K562 (cell line): ENCODE measurements at regions not wholly inside any gene's neighbourhood (a gene's known extent, or its start where the extent isn't known, plus 50 kb on each side); places are given as distances from the start of the nearest gene placed in this dataset.

ENCODE experiments used
- ATAC-seq: fragments of 200-7000 bp; cut with Tn5 transposase; 3 replicates; pipeline ENCODE4 v1.9.1; 2020; ENCODE audit warnings: moderate library complexity
- BruUV-seq: library from RNA; stranded (reverse); fragments of 400-500 nt; replicated peaks from 2 replicates; lab custom pipeline; 2021; lab: Mats Ljungman, UMichigan
- CTCF ChIA-PET: fragments of 300-600 bp; formaldehyde crosslinking; extraction: SDS; loops from one replicate; lab custom pipeline; 2021; ENCODE audit warnings: low intra/inter-chr PET ratio; lab: Yijun Ruan, JAX
- POLR2A ChIA-PET: fragments of 300-600, 350-650 bp; sonication (Branson Sonifier 250); formaldehyde crosslinking; extraction: SDS; loops from one replicate; lab custom pipeline; 2021; ENCODE audit warnings: antibody characterized with exemption, inconsistent platforms; lab: Yijun Ruan, JAX
- DNase-seq, 4 experiments: peaks; one replicate each; pipeline versions ENCODE4 v3.0.0 to v3.0.0-alpha.2; 2011 to 2018; ENCODE audit warnings: low spot score in 3 of 4, mixed read lengths in 3 of 4; ENCODE audit errors: extremely low read depth in 1 of 4
- FAIRE-seq: peaks from 2 replicates; lab custom pipeline; 2011; peaks lifted over from hg19 to GRCh38; lab: Jason Lieb, UNC
- H2AFZ ChIP-seq: 2 replicates; pipeline ENCODE4 v1.6.0; 2011; ENCODE audit warnings: low read depth, low read length, control low read depth, inconsistent platforms
- H3K27ac ChIP-seq: fragments of 200-600 bp; 3 replicates; pipeline ENCODE4 v1.8.0; 2011; ENCODE audit warnings: low read depth, mild to moderate bottlenecking, control low read depth, inconsistent platforms, low read length, moderate library complexity, mixed read lengths; ENCODE audit errors: extremely low read depth
- H3K27me3 ChIP-seq, 2 experiments: fragments of 300-600 bp in 1 of 2; 2 replicates in 1 of 2; 3 replicates in 1 of 2; pipeline versions ENCODE4 v1.6.0 to v1.8.0; 2011; ENCODE audit warnings: inconsistent platforms in 2 of 2, low read length in 2 of 2, mild to moderate bottlenecking in 1 of 2, mixed read lengths in 1 of 2, moderate library complexity in 1 of 2; ENCODE audit not compliant: control insufficient read depth in 2 of 2, insufficient read depth in 2 of 2
- H3K36me3 ChIP-seq: fragments of 300-600 bp; 3 replicates; pipeline ENCODE4 v1.8.0; 2011; ENCODE audit warnings: mild to moderate bottlenecking, low read length, inconsistent platforms; ENCODE audit not compliant: control insufficient read depth, insufficient read depth
- H3K4me1 ChIP-seq, 2 experiments: fragments of 200-600 bp in 1 of 2; replicated peaks in 1 of 2; 2 replicates in 1 of 2; 3 replicates in 1 of 2; pipeline versions ENCODE4 v1.5.1 to v1.8.0; 2011; ENCODE audit warnings: inconsistent platforms in 2 of 2, low read length in 2 of 2, mild to moderate bottlenecking in 1 of 2, mixed read lengths in 1 of 2, moderate library complexity in 1 of 2; ENCODE audit not compliant: control insufficient read depth in 2 of 2, insufficient read depth in 2 of 2
- H3K4me2 ChIP-seq: 2 replicates; pipeline ENCODE4 v1.6.1; 2011; ENCODE audit warnings: low read length, control low read depth, inconsistent platforms, mixed read lengths; ENCODE audit not compliant: insufficient read depth
- H3K4me3 ChIP-seq: fragments of 200-600 bp; sonication (generic), shearing (Covaris generic); 2 replicates; pipeline ENCODE4 v1.5.1; 2016; ENCODE audit warnings: control low read depth, inconsistent platforms
- H3K79me2 ChIP-seq: fragments of 200-600 bp; 3 replicates; pipeline ENCODE4 v1.8.0; 2011; ENCODE audit warnings: low read length, inconsistent platforms; ENCODE audit not compliant: control insufficient read depth, insufficient read depth
- H3K9ac ChIP-seq, 2 experiments: 2 replicates each; pipeline versions ENCODE4 v1.6.0 to v1.6.1; 2011; ENCODE audit warnings: low read depth in 2 of 2, low read length in 2 of 2, control low read depth in 1 of 2, inconsistent platforms in 1 of 2, mild to moderate bottlenecking in 1 of 2, mixed read lengths in 1 of 2; ENCODE audit not compliant: insufficient read depth in 1 of 2
- H3K9me1 ChIP-seq: one replicate; pipeline ENCODE4 v1.6.0; 2011; ENCODE audit warnings: inconsistent platforms, mild to moderate bottlenecking, low read length, moderate library complexity; ENCODE audit not compliant: control insufficient read depth, insufficient read depth
- H3K9me3 ChIP-seq: replicated peaks from 2 replicates; pipeline ENCODE4 v1.5.1; 2011; ENCODE audit warnings: low read depth, low read length, inconsistent platforms; ENCODE audit not compliant: control insufficient read depth, insufficient read depth
- H4K20me1 ChIP-seq: replicated peaks from 2 replicates; pipeline ENCODE4 v1.6.1; 2011; ENCODE audit warnings: low read length, inconsistent platforms, mixed read lengths; ENCODE audit not compliant: control insufficient read depth, insufficient read depth
- CAMTA2 ChIP-seq: fragments of 250-450 bp; sonication (Bioruptor Pico); conservative IDR thresholded peaks from 2 replicates; pipeline ENCODE4 v1.5.1; 2022
- CBFA2T3 ChIP-seq: fragments of 450-650 bp; IDR thresholded peaks from 2 replicates; pipeline ENCODE4 v1.6.1; 2017
- DDX20 ChIP-seq: fragments of 450-650 bp; IDR thresholded peaks from 2 replicates; pipeline ENCODE4 v1.6.1; 2016; ENCODE audit warnings: missing genetic modification characterization, low read depth, mild to moderate bottlenecking, missing compliant biosample characterization, moderate library complexity
- ELF4 ChIP-seq: fragments of 450-650 bp; formaldehyde crosslinking; IDR thresholded peaks from 2 replicates; pipeline ENCODE4 v1.4.0; 2022; ENCODE audit warnings: missing genetic modification characterization
- FOXJ2 ChIP-seq: fragments of 200-800 bp; sonication (Bioruptor generic); IDR thresholded peaks from 2 replicates; pipeline ENCODE4 v1.6.1; 2016; ENCODE audit warnings: missing genetic modification characterization, missing compliant biosample characterization
- WGBS: fragments of 100-300 bp; shearing (Covaris generic); methylation state at CpG from one replicate; pipeline ENCODE4 v1.1.6; 2016; ENCODE audit warnings: low coverage, mixed read lengths; ENCODE audit not compliant: insufficient coverage; ENCODE audit errors: missing lambda C conversion rate; 5-methylcytosine and 5-hydroxymethylcytosine counted together
- in situ Hi-C: fragments of 300-500 bp; cut with MboI; formaldehyde crosslinking; loops from 4 replicates; pipeline ENCODE4 v1.15.0; 2018; ENCODE audit warnings: inconsistent platforms, mixed read lengths
- intact Hi-C: fragments of 100-400 bp; cut with micrococcal nuclease; formaldehyde crosslinking; loops from 2 replicates; pipeline ENCODE4 v1.14.2; 2022
- TF ChIP-seq, protein P1 (sequence below): fragments of 450-650 bp; conservative IDR thresholded peaks from 2 replicates; pipeline ENCODE4 v1.6.1; 2016; ENCODE audit warnings: missing genetic modification characterization, low read depth, mild to moderate bottlenecking, missing compliant biosample characterization, moderate library complexity
- TF ChIP-seq, protein P2 (sequence below): fragments of 450-650 bp; IDR thresholded peaks from 2 replicates; pipeline ENCODE4 v1.6.1; 2016; ENCODE audit warnings: low read depth

DNA sequence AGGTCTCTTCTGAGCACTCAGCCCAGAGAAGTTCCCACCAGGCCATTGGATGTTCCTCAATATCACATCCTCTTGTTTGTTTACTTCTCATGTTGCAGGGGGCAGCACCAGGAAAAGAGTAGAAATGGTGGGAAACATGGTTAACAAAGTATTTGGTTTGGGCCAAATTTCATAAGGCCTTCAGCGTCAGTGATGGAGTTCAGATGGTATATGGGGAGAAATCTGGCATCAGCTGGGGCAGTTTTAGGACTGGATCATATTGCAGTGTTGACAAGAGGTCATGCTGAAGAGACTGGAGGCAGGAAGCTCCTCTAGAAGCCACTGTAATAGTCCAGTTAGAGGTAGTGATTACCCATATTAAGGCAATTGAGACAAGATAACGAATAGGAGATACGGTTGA lies 200.0 kb downstream of the WDR11 start:
- Histone ChIP-seq H3K4me1 (no peaks in the 10 kb centered on the region), H3K27me3 (no peaks in the 10 kb centered on the region), H3K9me3 (no peaks in the 10 kb centered on the region), H3K36me3 (no peaks in the 10 kb centered on the region), H3K27ac (no peak overlapping the region), H3K9ac (no peak overlapping the region), H3K4me3 (no peak overlapping the region), H3K9me1 (no peaks in the 10 kb centered on the region), H2AFZ (no peak overlapping the region), H3K4me2 (no peak overlapping the region), H4K20me1 (no peaks in the 10 kb centered on the region), H3K79me2 (no peaks in the 10 kb centered on the region)
- no TSS peak for BruUV-seq
- in situ Hi-C loops (no loop called here), intact Hi-C loops (no loop called here)
- POLR2A ChIA-PET = interaction anchor here (0.6 kb wide), 1 partner anchor 33 kb away, joined by 3 read pairs; no protein-coding TSS in a partner anchor
- WGBS = 0% methylated on average over 3 of the region's 3 CpGs
- CTCF ChIA-PET = no interaction called here
- no peak for ATAC-seq
- DNase-seq = no peak
- TF ChIP-seq, protein P1, sequence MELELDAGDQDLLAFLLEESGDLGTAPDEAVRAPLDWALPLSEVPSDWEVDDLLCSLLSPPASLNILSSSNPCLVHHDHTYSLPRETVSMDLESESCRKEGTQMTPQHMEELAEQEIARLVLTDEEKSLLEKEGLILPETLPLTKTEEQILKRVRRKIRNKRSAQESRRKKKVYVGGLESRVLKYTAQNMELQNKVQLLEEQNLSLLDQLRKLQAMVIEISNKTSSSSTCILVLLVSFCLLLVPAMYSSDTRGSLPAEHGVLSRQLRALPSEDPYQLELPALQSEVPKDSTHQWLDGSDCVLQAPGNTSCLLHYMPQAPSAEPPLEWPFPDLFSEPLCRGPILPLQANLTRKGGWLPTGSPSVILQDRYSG (tag) = no peak
- no peak for FAIRE-seq

DNA sequence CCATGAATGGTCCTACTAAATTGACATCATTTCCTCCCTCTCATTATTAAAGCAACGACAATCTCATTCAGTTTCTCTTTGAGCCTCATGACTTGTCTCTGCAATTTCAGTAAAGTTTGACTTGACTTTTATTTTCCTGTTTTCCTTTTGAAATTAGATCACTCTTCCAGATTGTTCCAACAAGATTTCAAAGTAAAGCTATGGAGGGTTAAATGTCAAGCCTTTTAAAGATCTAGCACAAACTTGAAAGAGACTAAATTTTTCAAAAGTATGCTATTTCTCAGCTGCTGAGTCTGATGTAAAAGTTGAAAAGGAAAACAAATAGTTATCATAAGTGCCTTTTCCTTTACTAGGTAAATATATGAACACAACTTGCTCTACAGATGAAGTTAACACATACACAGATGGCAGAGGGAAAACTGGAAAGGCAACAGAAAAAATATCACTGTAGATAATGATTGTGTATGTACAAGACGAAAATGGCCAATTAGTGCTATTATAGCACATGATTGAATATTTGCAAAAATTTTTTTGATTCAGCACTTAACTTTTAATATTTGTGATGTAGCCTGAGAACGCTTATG lies 200.6 kb downstream of the WDR11 start:
- H3K36me3 ChIP-seq = no peaks in the 10 kb centered on the region
- no peak for ATAC-seq
- no peaks in the 10 kb centered on the region for H3K9me3 ChIP-seq
- H3K9ac ChIP-seq = no peak overlapping the region
- H3K9me1 ChIP-seq = no peaks in the 10 kb centered on the region
- in situ Hi-C loops = no loop called here
- ChIA-PET CTCF (no interaction called here), POLR2A (no interaction called here)
- no peak for FAIRE-seq
- no peak for DNase-seq
- no peaks in the 10 kb centered on the region for H3K4me1 ChIP-seq
- WGBS = 0% methylated on average over 3 of the region's 3 CpGs
- no peak overlapping the region for H3K27ac ChIP-seq
- no peak overlapping the region for H3K4me2 ChIP-seq
- H2AFZ ChIP-seq = no peak overlapping the region
- H4K20me1 ChIP-seq = no peaks in the 10 kb centered on the region; the same call in 1 of the 2 replicates
- no peak overlapping the region for H3K4me3 ChIP-seq
- no TSS peak for BruUV-seq
- intact Hi-C loops = no loop called here
- no peaks in the 10 kb centered on the region for H3K27me3 ChIP-seq
- H3K79me2 ChIP-seq = no peaks in the 10 kb centered on the region
- TF ChIP-seq CAMTA2 (no peak), CBFA2T3 (no peak), FOXJ2 (no peak), ELF4 (CRISPR knock-in tag) (no peak), DDX20 (no peak)
- TF ChIP-seq, protein P2, sequence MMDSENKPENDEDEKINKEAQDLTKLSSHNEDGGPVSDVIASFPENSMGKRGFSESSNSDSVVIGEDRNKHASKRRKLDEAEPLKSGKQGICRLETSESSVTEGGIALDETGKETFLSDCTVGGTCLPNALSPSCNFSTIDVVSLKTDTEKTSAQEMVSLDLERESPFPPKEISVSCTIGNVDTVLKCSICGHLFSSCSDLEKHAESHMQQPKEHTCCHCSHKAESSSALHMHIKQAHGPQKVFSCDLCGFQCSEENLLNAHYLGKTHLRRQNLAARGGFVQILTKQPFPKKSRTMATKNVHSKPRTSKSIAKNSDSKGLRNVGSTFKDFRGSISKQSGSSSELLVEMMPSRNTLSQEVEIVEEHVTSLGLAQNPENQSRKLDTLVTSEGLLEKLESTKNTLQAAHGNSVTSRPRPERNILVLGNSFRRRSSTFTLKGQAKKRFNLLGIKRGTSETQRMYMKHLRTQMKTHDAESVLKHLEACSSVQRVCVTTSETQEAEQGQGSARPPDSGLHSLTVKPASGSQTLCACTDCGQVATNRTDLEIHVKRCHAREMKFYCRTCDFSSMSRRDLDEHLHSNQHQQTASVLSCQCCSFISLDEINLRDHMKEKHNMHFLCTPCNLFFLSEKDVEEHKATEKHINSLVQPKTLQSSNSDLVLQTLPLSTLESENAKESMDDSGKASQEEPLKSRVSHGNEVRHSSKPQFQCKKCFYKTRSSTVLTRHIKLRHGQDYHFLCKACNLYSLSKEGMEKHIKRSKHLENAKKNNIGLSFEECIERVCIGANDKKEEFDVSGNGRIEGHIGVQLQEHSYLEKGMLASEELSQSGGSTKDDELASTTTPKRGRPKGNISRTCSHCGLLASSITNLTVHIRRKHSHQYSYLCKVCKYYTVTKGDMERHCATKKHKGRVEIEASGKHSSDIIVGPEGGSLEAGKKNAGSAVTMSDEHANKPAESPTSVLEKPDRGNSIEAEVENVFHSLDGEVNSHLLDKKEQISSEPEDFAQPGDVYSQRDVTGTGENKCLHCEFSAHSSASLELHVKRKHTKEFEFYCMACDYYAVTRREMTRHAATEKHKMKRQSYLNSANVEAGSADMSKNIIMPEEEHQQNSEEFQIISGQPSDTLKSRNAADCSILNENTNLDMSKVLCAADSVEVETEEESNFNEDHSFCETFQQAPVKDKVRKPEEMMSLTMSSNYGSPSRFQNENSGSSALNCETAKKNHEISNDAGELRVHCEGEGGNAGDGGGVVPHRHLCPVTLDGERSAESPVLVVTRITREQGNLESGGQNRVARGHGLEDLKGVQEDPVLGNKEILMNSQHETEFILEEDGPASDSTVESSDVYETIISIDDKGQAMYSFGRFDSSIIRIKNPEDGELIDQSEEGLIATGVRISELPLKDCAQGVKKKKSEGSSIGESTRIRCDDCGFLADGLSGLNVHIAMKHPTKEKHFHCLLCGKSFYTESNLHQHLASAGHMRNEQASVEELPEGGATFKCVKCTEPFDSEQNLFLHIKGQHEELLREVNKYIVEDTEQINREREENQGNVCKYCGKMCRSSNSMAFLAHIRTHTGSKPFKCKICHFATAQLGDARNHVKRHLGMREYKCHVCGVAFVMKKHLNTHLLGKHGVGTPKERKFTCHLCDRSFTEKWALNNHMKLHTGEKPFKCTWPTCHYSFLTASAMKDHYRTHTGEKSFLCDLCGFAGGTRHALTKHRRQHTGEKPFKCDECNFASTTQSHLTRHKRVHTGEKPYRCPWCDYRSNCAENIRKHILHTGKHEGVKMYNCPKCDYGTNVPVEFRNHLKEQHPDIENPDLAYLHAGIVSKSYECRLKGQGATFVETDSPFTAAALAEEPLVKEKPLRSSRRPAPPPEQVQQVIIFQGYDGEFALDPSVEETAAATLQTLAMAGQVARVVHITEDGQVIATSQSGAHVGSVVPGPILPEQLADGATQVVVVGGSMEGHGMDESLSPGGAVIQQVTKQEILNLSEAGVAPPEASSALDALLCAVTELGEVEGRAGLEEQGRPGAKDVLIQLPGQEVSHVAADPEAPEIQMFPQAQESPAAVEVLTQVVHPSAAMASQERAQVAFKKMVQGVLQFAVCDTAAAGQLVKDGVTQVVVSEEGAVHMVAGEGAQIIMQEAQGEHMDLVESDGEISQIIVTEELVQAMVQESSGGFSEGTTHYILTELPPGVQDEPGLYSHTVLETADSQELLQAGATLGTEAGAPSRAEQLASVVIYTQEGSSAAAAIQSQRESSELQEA = no peak
